Heart left ventricle (tissue), 16 donors: ENCODE measurements at regions not wholly inside any gene's neighbourhood (a gene's known extent, or its start where the extent isn't known, plus 50 kb on each side); places are given as distances from the start of the nearest gene placed in this dataset.

Source experiments
- ATAC-seq, 4 donors: fragments of 200-7000 bp; cut with Tn5 transposase; one replicate each; pipeline ENCODE4 v1.9.1; 2020 to 2022; ENCODE audit warnings: moderate library complexity in 4 of 4, mild to moderate bottlenecking in 3 of 4, moderate number of reproducible peaks in 1 of 4
- DNase-seq, 5 donors: peaks; one replicate each; pipeline ENCODE4 v3.0.0-alpha.2; 2020
- H3K27ac ChIP-seq, 12 donors: fragments of 200-600 bp; sonication (generic) in 4 of 12; one replicate each; pipeline versions ENCODE4 v1.5.0 to v1.8.0; 2016 to 2022; ENCODE audit warnings: mild to moderate bottlenecking in 2 of 12
- H3K27me3 ChIP-seq, 9 donors: fragments of 200-600 bp; sonication (generic) in 2 of 9; one replicate each; pipeline versions ENCODE4 v1.5.1 to v1.8.0; 2016 to 2022; ENCODE audit warnings: mild to moderate bottlenecking in 3 of 9
- H3K36me3 ChIP-seq, 9 donors: fragments of 200-600 bp; sonication (generic) in 2 of 9; one replicate each; pipeline versions ENCODE4 v1.5.0 to v1.8.0; 2018 to 2022; ENCODE audit warnings: mild to moderate bottlenecking in 2 of 9
- H3K4me1 ChIP-seq, 12 donors: fragments of 200-600 bp; sonication (generic) in 4 of 12; one replicate each; pipeline versions ENCODE4 v1.5.0 to v1.8.0; 2016 to 2022; ENCODE audit warnings: mild to moderate bottlenecking in 3 of 12
- H3K4me3 ChIP-seq, 12 donors: fragments of 200-600 bp; sonication (generic) in 4 of 12; one replicate each; pipeline versions ENCODE4 v1.5.0 to v1.8.0; 2017 to 2022; ENCODE audit warnings: mild to moderate bottlenecking in 9 of 12, moderate library complexity in 4 of 12
- H3K9me3 ChIP-seq, 12 donors: fragments of 200-600 bp; sonication (generic) in 4 of 12; one replicate each; pipeline versions ENCODE4 v1.5.0 to v1.8.0; 2016 to 2022; ENCODE audit warnings: mild to moderate bottlenecking in 1 of 12
- POLR2A ChIP-seq, 2 donors: fragments of 450-650 bp; IDR thresholded peaks; one replicate each; pipeline ENCODE4 v1.6.1; 2017; ENCODE audit warnings: antibody characterized with exemption in 2 of 2, mild to moderate bottlenecking in 2 of 2, moderate library complexity in 2 of 2
- WGBS, 4 donors: extraction: QIAGEN DNeasy Blood & Tissue Kit in 2 of 4; methylation state at CpG; one replicate each; pipeline versions ENCODE4 v1.1.5 to v1.1.7; 2013 to 2018; 5-methylcytosine and 5-hydroxymethylcytosine counted together
- intact Hi-C, 10 donors: fragments of 100-400 bp; cut with DNase I; formaldehyde crosslinking; loops; one replicate each; pipeline versions ENCODE4 v1.11.1 to v1.14.2; 2022
- TF ChIP-seq, protein P1 (sequence below), 12 donors: fragments of 200-600 bp; sonication (generic) in 4 of 12; IDR thresholded peaks; one replicate each; pipeline versions ENCODE4 v1.5.0 to v1.8.0; 2018 to 2022; ENCODE audit warnings: antibody characterized with exemption in 12 of 12, mild to moderate bottlenecking in 5 of 12
- donor health status: ischemic (EF 13 %, LVEDD 7.1; RV severe dilation, severe dysfunction).
- donor health status: healthy with polysubstance abuse.
- donor health status: DM: no; HTN: yes; CAD: no.
- donor health status: DM: no; HTN: no; CAD: no.
- donor health status: ischemic (EF 25% LVEDD 6.9; RV normal size, moderate dysfunction).
- donor health status: ischemic (EF 25% LVEDD 5.7; RV mildly dilated, moderate dysfunction).
- donor health status: healthy.
- donor health status: DM: yes; HTN: yes; CAD: no.
- donor health status: ischemic (EF 35%, LVEDD 5.7; RV mildly dilated, moderate dysfunction).
- donor health status: nonischemic (EF 11% LVEDD 7.7; RV severe dilation, severe dysfunction).
- donor health status: DM: yes; HTN: yes; CAD: no.
- donor health status: PGD.
- donor health status: ischemic (EF 29% LVEDD 5.4; RV normal size, mild dysfunction).
- donor health status: nonischemic (EF 23%, LVEDD 6.1; RV moderate dilation, normal function).

DNA sequence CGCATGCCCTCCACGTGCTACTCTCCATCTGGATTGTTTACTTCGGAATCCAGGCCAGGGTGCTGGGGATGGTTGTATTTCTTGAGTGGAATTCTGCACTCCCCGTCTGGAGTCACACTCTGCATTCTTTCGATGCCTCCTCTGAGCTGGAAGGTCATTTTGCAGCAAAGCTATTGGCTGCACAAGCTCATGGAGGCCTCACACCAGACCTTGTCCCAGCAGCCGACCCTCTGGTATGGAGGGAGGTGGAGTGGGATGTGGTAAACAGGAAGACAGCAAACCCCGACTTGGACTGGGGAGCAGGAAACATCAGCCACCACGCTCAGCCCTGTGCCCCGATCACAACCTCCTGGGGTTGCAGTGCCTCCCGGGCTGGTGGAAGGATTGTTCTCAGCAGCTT is 225.3 kb upstream of the LNX1 start:
- intact Hi-C loops = no loop called here
- no peak for DNase-seq
- no peaks in the 10 kb centered on the region for H3K9me3 ChIP-seq
- TF ChIP-seq, protein P1, sequence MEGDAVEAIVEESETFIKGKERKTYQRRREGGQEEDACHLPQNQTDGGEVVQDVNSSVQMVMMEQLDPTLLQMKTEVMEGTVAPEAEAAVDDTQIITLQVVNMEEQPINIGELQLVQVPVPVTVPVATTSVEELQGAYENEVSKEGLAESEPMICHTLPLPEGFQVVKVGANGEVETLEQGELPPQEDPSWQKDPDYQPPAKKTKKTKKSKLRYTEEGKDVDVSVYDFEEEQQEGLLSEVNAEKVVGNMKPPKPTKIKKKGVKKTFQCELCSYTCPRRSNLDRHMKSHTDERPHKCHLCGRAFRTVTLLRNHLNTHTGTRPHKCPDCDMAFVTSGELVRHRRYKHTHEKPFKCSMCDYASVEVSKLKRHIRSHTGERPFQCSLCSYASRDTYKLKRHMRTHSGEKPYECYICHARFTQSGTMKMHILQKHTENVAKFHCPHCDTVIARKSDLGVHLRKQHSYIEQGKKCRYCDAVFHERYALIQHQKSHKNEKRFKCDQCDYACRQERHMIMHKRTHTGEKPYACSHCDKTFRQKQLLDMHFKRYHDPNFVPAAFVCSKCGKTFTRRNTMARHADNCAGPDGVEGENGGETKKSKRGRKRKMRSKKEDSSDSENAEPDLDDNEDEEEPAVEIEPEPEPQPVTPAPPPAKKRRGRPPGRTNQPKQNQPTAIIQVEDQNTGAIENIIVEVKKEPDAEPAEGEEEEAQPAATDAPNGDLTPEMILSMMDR (IDR thresholded peaks at IDR 0.05) = no peak
- no peak for TF ChIP-seq POLR2A (IDR thresholded peaks at IDR 0.05)
- no peaks in the 10 kb centered on the region for H3K27me3 ChIP-seq
- no peak overlapping the region for H3K4me3 ChIP-seq
- no peaks in the 10 kb centered on the region for H3K36me3 ChIP-seq
- 65 to 75% (median 73%) methylated on average over 10 of the region's 10 CpGs for WGBS, 4 donors
- no peaks in the 10 kb centered on the region for H3K4me1 ChIP-seq
- ATAC-seq = no peak
- H3K27ac ChIP-seq = no peak overlapping the region

DNA sequence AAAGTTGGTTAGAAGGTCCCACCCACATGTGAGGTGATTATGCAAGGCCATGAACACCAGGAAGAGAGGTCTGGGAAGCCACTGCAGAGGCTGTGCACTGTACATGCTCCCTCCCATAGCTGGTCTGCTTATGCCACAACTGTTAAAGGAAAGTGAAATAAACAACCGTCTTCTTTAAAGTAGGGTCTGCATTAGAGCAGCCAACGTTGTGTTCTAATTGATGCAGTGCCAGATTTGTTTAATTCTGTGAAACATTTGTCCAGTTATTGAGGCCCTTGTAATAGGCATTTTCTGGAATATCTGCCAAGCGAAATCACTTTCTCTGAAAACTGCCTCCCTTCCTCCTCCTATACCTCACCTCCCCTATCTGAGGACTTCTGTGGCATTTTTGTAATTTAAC is 224.0 kb upstream of the LNX1 start:
- H3K27ac ChIP-seq = no peak overlapping the region
- H3K4me3 ChIP-seq = no peak overlapping the region
- DNase-seq (no peak), ATAC-seq (no peak)
- no peak for TF ChIP-seq POLR2A (IDR thresholded peaks at IDR 0.05)
- TF ChIP-seq, protein P1 (IDR thresholded peaks at IDR 0.05) = no peak
- 86 to 89% (median 87%) methylated on average over 3 of the region's 3 CpGs for WGBS, 4 donors
- intact Hi-C loops = no loop called here
- H3K36me3 ChIP-seq = no peaks in the 10 kb centered on the region
- H3K4me1 ChIP-seq = no peaks in the 10 kb centered on the region
- no peaks in the 10 kb centered on the region for H3K27me3 ChIP-seq
- no peaks in the 10 kb centered on the region for H3K9me3 ChIP-seq

DNA sequence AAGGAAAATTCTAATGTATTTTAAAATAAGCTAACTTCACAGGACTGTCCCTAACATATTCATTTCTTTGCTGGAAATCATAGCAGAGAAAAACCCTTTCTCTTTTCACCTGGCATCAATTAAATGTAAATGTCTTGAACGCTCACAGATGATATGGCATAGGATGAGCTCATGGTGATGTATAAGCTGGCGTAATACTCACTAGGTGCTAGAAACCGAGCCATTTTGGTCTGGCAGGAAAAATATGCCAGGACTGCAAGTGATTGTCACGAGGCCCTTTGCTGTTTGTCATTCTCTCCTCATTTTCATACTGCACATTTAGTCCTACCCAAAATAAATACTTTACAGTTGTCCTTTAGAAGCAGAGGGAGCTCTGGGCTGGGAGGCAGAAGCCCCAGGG is 222.7 kb upstream of the LNX1 start:
- TF ChIP-seq POLR2A (IDR thresholded peaks at IDR 0.05) = no peak
- TF ChIP-seq, protein P1 (IDR thresholded peaks at IDR 0.05) = no peak
- Histone ChIP-seq H3K4me1 (no peaks in the 10 kb centered on the region), H3K27me3 (peaks cover 0 to 5% (median 0%) of the 10 kb centered on the region in 9 donors), H3K4me3 (no peak overlapping the region), H3K9me3 (no peaks in the 10 kb centered on the region), H3K27ac (no peak overlapping the region), H3K36me3 (no peaks in the 10 kb centered on the region)
- no peak for ATAC-seq
- DNase-seq = no peak
- 86 to 94% (median 89%) methylated on average over 4 of the region's 4 CpGs for WGBS, 4 donors
- intact Hi-C loops = no loop called here

DNA sequence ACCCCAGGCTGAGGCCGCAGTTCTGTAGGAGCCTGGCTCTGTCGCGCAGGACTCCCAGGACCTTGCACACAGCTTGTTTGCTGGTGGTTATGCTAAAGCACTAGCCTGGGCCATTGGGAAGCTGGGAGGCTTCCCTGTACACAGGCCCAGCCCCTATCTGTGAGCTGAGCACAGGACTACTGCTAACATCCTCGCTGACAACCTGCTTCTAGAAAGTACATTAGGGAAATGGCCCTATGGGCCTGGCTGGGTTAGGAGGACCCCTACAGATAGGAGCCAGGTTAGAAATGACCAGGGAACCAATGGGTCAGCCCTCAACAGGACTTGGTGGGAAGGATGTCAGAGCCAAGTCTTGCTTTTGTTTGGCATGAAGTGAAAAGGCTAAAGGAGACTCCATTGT is 219.4 kb upstream of the LNX1 start:
- intact Hi-C loops = no loop called here
- 93 to 99% (median 95%) methylated on average over 4 of the region's 4 CpGs for WGBS, 4 donors
- TF ChIP-seq, protein P1 (IDR thresholded peaks at IDR 0.05) = no peak
- no peak for TF ChIP-seq POLR2A (IDR thresholded peaks at IDR 0.05)
- Histone ChIP-seq H3K27ac (no peak overlapping the region), H3K4me1 (no peaks in the 10 kb centered on the region), H3K9me3 (no peaks in the 10 kb centered on the region), H3K4me3 (no peak overlapping the region), H3K27me3 (peaks cover 0 to 5% (median 0%) of the 10 kb centered on the region in 9 donors), H3K36me3 (no peaks in the 10 kb centered on the region)
- DNase-seq (no peak), ATAC-seq (no peak)
